GM19240 (cell line): ENCODE measurements at regions not wholly inside any gene's neighbourhood (a gene's known extent, or its start where the extent isn't known, plus 50 kb on each side); places are given as distances from the start of the nearest gene placed in this dataset.
A peak's percentile ranks its signal among the peaks of the same experiment; 100 is the strongest.
"Not testable (repeated sequence)": the region's sequence is repeated elsewhere in the genome, so short reads cannot be mapped to it uniquely, and the experiment has no call there.

Source experiments
- DNase-seq: peaks from one replicate; pipeline ENCODE4 v3.0.0; 2011; ENCODE audit warnings: low spot score; ENCODE audit not compliant: insufficient read length

DNA sequence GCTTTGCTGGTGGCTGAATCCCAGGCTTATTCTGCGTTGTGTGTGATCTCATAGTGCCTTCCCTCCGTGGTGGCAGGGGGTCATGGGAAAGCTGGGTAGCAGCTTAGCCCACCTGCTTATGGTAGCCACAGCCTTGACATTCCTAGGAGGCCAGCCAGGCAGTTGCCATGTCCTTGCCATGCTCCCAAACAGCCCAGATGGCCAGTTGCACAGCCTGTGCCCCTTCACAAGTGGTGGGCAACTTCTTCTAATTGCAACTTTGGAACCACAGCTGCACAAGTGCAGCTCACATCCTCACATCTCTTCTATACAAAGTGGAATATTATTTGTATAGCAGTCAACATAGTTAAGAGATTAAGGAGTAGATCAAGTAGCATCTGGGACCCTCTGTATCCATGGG, 136.6 kb upstream of the PELI1 start:
- not testable (repeated sequence) for DNase-seq

GRCh38 chr2:64283006-64283570, 138.9 kb upstream of the PELI1 start:
- DNase-seq = no peak

- peak; percentile 46 for DNase-seq
Measured at GRCh38 chr2:64283641-64284361, 139.6 kb upstream of the PELI1 start.

- no peak for DNase-seq
Measured at GRCh38 chr2:64284751-64285150, 140.5 kb upstream of the PELI1 start.

GRCh38 chr2:64287202-64287740, 143.1 kb upstream of the PELI1 start:
- DNase-seq = no peak

DNA sequence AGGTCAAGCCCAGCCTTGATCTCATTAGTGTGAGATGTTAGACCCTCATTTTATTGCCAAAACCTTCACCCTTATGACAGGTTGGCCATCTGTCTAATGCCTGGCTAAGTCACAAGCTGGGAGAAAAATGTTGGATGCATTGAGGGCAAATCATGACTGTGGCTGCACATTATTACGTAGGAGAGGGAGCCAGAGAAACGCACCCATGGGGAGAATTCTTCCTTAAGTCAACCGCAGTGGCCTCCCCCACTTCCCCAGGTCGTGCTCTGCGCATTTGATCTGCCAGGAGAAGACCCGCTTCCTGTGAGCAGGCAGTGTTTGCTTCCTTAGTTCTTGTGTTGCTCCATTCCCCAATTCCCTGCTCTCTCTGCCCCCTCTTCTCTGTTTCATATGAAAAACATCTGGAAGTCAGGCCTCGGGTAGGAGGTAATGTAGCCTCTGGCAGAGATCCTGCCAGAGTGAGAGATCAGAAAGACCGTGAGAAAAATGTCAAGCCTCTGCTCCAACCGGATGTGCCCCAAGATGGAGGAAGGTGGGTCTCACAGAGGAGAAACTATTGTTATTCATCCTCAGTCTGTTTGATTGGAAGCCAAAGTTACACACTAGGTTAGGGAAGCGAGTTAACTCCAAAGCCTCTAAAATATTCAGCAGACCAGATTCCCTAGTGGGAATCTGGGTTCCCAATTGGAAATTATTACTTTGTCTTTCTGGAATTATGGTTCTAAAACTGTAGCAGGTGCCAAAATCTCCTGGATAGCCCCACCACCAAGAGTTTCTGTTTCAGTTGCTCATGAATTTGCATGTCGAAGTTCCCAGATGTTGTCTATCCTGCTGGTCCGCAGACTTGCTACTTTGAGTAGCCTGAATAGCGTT, 144.3 kb upstream of the PELI1 start:
- no peak for DNase-seq

DNA sequence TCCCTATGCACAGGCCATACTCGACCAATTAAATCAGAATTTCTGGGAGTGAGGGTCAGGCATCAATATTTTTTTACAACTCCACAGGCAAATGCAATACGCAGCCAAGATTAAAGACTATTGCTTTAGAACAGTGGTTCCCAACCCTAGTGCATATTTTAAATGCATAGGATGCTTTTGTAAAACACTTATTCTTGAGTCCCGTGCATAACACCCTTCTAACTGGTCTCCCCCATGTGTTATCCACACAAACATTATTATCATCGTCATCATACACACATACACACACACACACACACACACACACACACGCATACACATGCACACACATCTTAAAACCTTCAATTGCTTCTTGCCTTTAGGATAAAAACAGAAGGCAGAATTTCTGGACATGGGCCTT, 145.0 kb upstream of the PELI1 start:
- DNase-seq = no peak

GRCh38 chr2:64289737-64290136, 145.5 kb upstream of the PELI1 start:
- DNase-seq = no peak

- DNase-seq = no peak
Measured at GRCh38 chr2:64291181-64291580, 147.0 kb upstream of the PELI1 start.

- DNase-seq = no peak
Measured at GRCh38 chr2:64295326-64296139, 151.3 kb upstream of the PELI1 start.

DNA sequence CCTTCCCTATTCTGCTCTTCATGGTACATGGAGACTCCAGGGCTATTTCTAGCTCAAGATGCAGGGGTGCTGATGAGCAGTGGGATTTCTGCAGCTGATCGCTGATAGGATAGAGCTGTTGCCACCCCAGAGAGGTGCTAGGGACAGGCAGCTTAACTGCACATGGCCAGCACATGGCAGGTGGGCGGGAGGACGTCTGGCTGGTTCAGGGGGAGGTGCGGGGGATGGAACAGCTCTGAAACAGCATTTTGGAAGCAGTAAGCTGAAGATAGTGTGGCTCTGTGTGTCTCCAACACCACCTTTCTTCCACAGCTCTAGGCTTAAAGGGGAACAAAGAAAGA, 151.9 kb upstream of the PELI1 start:
- DNase-seq = no peak

DNA sequence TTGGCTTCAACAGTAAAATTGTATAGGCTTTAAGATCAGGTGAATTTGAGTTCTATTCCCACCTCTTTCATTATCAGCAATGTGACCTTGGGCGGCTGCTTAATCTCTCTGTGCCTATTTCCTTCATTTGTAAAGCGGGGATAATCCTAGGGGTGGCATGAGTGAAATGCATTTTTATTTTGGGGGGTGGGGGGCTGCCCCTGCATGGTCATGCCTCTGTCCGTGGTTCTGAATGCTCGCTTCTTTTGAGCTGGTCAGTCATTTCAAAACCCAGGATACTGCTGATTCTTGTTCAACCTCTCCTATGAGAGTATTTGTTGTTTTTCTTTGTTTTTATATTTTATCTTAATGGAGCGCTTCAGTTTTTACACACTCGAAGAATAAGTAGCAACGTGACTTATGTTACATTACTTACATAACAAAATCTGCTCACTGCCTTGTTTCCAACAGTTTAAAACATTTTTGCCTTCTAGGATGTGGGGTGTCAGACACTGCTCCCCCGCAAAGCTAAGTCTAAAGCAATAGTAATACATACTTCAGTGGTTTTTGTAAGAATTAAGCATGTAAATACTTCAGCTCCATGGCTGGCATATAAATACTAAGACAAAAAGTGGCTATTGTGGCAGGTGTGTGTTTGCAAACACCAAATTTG, 152.6 kb upstream of the PELI1 start:
- DNase-seq = no peak

GRCh38 chr2:64298161-64298560, 153.9 kb upstream of the PELI1 start:
- DNase-seq = no peak

DNA sequence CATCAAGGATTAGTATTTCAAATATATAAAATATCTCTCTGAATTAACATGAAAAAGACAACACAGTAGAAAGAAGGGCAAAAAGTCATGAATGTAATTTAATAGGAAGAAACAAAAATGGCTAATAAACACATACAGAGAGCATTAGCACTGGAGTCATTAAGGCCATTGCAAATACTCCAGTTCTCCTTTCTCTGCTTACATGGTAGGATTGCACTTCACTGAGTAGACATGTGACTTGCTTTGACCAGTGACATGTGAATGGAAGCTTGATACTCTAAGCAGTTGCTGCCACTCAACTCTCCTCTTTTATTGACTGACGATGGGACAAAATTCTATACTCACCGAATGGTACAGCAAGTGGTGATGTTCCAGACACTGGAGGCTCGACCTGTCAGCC, 153.9 kb upstream of the LGALSL start:
- DNase-seq = no peak

- no peak for DNase-seq
Measured at GRCh38 chr2:64303250-64303649, 150.7 kb upstream of the LGALSL start.

DNA sequence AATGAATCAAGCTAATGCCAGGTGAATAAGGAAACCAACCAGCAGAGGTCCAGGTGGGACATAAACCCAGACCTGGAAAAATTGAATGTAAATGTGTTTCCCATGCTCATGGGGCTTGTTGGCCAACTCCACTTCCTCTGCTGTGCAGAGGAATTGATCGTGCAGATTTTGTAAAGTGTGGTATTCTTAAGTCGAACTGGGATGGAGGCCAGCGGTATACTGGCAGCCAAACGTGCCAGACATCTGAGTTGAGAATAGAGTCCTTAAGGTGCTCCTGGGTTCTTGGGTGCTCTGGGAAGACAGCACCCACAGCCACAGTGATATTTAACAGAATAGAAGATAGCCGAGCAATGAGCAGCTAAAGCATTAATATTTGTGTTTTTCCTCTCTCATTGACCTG, 146.5 kb upstream of the LGALSL start:
- DNase-seq = no peak

GRCh38 chr2:64311191-64311910, 142.6 kb upstream of the LGALSL start:
- DNase-seq = no peak

- DNase-seq = no peak
Measured at GRCh38 chr2:64311948-64312621, 141.9 kb upstream of the LGALSL start.

GRCh38 chr2:64312622-64313397, 141.2 kb upstream of the LGALSL start:
- no peak for DNase-seq
